GM20000 (cell line): ENCODE measurements at regions not wholly inside any gene's neighbourhood (a gene's known extent, or its start where the extent isn't known, plus 50 kb on each side); places are given as distances from the start of the nearest gene placed in this dataset.

Experiments
- DNase-seq: peaks from one replicate; pipeline ENCODE4 v3.0.0; 2012; ENCODE audit warnings: low spot score
- CTCF ChIP-seq: IDR thresholded peaks from 2 replicates; pipeline ENCODE4 v1.5.1; 2012; ENCODE audit warnings: mild to moderate bottlenecking, control low read depth; ENCODE audit errors: extremely low read depth, missing control alignments

- TF ChIP-seq CTCF: no peak
- no peak for DNase-seq
These were observed 366.9 kb upstream of the IRX2 start for GRCh38 chr5:3118340-3118739.

- DNase-seq: no peak
These were observed 364.9 kb upstream of the IRX2 start for GRCh38 chr5:3116366-3116765.

DNA sequence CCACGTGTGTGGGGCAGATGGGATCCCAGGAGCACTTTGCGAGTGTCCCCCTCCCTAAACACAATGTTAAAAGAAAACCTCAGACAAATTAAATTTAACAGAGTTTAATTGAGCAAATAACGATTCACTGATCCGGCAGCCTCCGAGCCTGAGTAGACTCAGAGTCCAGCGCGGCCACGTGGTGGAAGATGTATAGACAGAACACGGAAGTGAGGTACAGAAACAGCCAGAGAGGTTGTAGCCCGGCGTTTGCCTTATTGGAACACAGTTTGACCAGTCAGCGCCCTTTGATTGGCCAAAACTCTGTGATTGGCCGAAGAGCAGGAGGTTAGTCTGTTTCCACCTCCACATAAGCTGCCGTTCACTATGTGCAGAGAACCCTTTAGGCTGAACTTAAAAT lies 363.0 kb upstream of the IRX2 start:
- no peak for TF ChIP-seq CTCF
- no peak for DNase-seq

More at GRCh38 chr5:3116366-3116765, 364.9 kb upstream of the IRX2 start:
- TF ChIP-seq CTCF: no peak

- TF ChIP-seq CTCF: no peak
- DNase-seq: no peak
These were observed 358.9 kb upstream of the IRX2 start for GRCh38 chr5:3110371-3110770.

GRCh38 chr5:3107156-3107611 lies 355.7 kb upstream of the IRX2 start:
- TF ChIP-seq CTCF: no peak

GRCh38 chr5:3105581-3105980 lies 354.1 kb upstream of the IRX2 start:
- DNase-seq: no peak
- no peak for TF ChIP-seq CTCF

More at GRCh38 chr5:3107156-3107611, 355.7 kb upstream of the IRX2 start:
- DNase-seq: no peak

- TF ChIP-seq CTCF: no peak
- DNase-seq: no peak
These were observed 353.7 kb upstream of the IRX2 start for GRCh38 chr5:3105172-3105571.
